HUDEP-2 (cell line): ENCODE measurements at regions not wholly inside any gene's neighbourhood (a gene's known extent, or its start where the extent isn't known, plus 50 kb on each side); places are given as distances from the start of the nearest gene placed in this dataset.
"Not testable (repeated sequence)": the region's sequence is repeated elsewhere in the genome, so short reads cannot be mapped to it uniquely, and the experiment has no call there.

ENCODE experiments used
- DNase-seq, 76 experiments: peaks; one replicate each; lab custom pipeline; 2025; ENCODE audit not compliant: unreplicated experiment in 76 of 76; lab: John Stamatoyannopoulos, UW

DNA sequence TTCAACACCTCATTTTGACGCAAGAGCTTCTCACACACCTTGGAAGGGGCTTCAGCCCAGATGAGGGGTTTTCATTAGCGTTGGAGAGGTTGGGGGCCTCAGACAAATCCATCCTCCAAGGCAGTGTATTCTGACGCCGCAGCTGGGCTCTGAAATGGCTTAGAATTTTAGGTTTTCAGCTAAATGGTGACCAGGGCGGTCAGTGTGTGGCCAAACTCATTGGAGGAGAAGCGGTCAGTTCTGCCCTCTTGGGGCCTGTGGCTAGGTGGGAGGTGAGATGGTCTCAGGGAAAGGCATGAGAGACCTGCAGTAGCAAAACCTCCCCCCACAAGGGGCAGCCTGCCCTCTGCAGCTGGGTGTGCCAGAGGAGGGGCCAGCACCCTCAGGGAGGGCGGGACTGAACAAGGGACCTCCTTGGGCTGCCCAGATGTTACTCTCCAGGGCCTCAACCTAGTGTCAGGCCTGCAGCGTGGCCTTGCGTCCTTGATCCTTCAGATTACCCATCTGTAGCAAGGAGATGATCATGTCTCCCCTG lies 155.8 kb downstream of the URI1 start:
- no peak for DNase-seq

DNA sequence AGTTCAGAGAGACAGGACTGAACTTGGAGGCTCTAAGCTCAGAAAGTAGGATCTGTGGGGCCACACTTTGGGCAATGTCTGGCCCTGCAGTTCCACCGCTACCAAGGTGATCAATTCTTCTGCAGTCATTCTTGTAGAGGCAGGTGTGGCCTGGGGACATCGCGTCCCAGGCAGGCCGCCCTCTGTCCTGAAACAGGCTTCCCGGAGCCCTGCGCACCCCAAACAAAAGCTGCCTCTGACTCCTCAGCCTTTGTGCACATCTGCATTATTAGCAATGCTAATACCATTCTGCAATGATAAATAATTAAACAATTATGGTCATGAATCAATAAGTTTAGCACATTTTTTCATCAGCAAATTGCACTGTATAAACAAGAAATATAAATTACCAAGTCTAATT lies 160.2 kb downstream of the URI1 start:
- DNase-seq: no peak

DNA sequence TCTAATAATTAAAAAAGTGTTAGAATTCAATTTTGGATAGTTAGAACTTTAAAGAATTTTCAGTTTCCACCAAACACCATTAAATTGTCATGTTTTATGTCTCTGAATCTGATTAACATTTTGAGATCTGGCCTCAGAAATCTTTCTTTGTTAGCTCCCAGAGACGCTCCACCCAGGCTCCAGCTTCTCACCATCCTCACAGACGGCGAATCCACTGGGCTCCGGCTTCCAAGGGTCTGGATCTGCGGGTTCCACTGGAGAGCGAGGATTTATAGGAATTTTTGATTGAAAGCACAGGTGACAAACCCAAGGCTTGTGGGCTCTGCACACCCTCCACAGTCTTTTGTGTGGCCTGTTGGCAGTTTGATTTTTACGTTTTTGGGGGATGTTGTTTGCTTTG lies 160.6 kb downstream of the URI1 start:
- DNase-seq: no peak

DNA sequence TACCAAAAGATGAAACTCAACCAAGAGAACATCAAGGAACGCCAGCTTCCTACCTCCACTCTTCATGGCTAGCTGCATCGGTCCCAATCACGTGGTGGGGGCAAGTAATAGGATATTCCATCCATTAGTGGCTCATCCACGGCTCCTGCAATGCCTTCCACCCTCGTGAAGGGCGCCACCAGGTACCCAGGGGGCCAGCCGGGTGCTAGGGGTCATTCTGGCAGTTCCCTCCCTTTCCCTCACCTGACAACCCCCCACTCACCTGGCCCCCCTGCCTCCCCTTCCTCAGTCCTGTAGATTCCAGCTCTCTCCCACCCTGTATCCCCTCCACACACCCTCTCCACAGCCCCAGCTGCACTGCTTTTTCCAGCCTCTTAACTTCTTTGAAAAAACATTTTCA lies 161.9 kb downstream of the URI1 start:
- no peak for DNase-seq

DNA sequence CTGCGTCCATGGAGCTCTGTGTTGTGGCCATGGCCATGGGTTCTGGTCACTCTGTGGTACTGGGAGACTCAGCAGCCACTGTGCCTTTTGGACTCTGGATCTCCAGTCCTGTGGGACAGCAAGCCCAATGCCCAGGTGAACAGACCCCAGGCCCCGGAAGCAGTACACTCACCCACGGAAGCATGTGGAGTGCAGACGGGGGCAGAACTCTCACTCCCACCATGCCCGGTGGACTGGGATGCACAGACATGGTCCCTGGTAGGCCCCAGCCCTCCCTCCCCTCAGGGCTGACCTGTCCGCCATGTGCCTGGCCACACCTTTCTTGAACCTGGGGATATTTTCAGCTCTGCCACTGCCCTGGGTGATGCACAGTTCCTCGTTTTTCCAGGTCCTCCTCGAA lies 163.3 kb downstream of the URI1 start:
- no peak for DNase-seq

DNA sequence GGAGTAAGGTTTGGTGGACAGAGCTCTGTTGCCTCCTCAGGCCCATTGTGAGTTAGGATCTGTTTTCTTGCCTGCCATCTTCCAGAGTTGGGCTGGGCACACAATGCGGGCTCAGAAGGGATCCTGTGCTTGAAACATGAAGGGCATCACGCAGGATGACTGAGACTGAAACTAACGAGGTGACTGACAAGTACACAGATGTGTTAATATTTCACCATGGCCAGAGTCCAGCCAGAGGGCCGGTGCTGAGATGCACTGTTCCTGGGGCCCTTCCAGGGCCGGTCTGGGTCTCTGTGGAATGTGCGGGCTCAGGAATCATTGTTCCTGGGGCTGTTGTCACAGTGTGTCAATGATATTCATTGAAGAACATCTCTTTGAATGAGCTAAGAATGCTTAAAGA lies 163.7 kb downstream of the URI1 start:
- DNase-seq: no peak

DNA sequence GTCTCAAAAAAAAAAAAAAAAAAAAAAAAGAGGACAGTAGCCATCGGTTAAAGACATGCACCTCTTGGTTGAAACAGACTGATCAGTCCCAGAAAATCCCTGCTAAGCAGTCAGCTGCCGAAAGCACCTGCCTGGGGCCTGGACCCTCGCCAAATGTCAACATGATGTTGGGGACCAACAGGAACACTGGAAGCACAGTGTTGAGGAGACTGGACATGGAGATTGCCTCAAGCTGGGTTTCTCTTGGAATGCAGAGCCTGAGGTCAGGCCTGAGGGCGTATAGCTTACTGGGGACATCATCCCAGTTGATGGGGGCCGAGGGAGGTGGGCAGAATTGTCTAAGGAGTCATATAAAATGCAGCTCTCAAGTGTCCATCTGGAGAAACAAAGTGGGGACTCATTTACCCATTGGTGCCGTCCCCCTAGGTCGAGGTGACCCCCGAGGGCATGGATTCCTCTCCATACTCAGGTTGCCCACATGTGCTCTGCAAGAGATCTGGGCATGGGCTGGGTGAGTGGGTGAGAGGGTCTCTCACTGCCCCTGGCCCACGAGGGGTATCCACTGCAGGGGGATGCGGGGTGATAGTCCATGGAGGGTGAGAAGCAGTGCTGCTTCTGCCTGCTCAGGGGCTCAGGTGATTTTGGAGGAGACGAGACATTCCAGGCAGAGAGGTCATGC lies 164.5 kb downstream of the URI1 start:
- DNase-seq: no peak

DNA sequence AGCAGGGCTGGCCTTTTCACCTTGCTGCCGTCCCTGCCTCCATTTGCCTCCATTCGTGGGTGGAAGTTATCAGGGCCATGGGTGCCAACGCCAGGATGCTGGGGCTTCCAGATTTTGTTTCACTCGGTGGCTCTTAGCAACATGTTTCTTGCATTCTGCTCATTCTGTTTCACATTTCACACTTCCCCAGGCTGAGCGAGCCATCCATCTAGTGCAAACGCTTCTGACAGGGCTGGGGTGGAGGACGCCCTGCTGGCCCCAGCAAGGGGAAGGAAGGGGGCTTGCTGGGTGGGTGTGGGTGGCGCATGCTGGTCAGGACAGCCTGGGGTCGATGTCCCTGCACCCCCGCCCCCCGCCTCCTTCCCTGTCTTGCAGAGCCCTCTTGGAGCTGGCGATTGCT lies 165.2 kb downstream of the URI1 start:
- no peak for DNase-seq

DNA sequence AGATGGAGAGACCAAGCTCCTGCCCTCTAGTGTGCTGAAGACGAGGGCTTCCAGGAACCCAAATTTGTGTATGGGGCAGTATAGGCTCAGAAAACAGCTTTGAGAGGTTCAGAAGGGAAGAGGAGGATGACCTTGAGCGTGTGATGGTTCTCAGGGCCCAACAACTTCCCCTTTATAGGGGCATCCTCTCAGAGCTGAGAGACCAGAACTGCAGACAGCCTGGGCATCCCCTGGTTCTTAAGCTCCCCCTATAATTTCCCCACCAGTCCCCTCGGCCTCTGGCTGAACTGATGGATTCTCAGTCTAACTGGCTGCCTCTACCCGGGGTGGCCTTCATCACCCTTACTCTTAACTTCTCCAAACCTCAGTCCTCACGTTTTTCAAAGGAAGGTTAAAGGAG lies 167.5 kb downstream of the URI1 start:
- no peak for DNase-seq

DNA sequence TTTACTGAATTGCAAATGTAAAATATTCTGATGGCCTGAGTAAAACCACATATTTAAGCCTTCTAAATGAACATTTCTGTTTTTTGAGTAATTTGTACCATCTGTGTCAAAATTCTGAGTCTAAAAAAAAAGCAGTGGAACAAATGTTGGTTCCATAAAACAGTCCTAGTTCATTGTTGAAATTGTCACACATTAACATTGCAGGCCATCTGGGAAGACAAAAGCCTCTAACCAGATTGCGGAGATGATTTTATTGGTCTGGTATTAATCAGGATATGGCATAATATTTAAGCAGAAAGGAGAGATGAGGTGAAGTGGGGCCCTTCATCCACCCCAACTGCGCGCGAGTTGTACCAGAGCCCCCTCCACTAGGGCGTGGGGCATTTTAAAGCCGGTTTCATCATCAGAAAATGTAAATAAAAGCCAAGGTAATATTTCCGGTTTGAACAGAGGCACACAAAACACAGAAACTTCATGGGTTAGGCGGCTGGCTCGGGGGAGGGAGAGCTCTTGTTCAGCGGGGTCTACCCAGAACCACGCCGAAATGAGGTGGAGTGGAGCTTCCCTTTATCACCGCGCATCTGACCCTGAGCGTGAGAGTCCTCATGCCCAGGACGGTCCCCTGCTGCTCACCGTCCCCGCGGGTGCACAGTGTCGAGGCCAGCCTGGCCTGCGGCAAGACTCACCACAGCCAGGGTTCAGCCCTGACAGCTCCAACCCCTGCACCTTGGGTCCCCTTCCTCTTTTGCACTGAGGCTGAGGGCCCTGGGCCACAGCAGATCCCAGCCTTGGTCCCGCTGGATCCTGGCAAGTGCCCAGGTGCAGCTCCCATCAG lies 169.2 kb downstream of the URI1 start:
- no peak for DNase-seq

DNA sequence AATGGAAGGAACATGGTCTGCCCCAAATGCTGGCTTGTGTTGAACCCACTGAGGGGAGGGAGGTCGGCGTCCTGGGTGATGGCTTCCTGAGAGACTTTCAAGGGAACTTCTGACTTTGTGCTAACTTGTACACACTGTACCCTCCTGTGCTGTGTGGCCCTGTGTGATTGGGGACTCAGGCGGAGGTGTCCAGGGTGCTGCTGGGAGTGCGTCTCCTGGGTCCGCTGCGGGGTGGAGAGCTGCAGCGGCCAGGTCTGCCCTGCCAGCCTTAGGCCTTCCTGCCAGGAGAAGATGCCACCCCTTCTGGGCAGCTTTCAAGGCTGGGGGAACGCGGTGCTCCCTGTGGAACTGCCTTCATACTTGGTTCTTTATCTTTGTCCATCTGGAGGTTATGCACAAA lies 170.1 kb downstream of the URI1 start:
- no peak for DNase-seq

DNA sequence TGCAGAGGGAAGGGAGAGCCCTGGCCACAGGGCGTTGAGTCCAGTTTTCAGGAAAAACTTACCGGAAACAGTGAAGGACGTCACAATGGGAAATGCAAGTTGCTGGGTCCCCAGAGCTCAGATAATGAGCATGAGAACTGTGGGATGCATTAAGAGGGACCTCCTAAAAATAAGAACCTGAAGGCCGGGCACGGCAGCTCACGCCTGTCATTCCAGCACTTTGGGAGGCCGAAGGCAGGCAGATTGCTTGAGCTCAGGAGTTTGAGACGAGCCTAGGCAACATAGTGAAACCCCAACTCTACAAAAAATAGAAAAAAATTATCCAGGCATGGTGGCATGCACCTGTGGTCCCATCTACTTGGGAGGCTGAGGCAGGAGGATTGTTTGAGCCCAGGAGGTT lies 170.6 kb downstream of the URI1 start:
- no peak for DNase-seq

DNA sequence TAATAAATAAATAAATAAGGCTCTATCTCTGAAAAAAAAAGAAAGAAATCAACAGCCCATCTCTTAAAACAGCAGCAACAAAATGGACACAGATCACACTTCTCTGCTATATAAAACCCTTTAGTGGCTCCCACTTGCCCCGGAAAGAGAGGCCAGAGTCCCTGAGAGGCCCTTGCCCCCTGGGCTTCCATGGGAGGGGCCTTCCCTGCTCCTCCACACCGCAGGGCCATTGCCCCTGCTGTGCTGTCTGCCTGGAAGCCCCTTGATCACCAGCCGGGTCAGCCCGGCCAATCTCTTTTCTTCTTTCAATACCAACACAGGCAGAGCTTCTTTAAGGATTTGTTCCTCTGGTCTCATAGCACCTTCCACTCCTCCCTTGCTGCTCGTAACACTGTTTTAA lies 171.1 kb downstream of the URI1 start:
- no peak for DNase-seq

DNA sequence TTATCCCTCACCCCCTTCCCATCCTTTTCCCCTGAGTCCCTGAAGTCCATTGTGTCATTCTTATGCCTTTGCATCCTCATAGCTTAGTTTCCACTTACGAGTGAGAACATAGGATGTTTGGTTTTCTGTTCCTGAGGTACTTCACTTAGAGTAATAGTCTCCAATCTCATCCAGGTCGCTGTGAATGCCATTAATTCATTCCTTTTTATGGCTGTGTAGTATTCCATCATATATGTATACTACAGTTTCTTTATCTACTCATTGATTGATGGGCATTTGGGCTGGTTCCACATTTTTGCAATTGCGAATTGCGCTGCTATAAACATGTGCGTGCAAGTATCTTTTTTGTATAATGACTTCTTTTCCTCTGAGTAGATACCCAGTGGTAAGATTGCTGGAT lies 172.1 kb downstream of the URI1 start:
- not testable (repeated sequence) for DNase-seq

DNA sequence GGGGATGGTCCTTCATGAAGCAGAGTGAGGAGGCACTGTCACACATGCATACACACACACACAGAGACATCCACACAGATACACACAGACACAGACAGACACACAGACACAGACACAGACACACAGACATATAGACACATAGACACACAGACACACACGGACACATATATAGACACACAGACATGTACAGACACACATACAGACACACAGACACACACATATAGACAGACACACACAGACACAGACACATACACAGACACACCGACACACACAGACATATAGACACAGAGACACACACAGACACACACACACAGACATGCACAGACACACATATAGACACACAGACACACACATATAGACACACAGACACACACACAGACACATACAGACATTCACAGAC lies 173.9 kb downstream of the URI1 start:
- DNase-seq: no peak

DNA sequence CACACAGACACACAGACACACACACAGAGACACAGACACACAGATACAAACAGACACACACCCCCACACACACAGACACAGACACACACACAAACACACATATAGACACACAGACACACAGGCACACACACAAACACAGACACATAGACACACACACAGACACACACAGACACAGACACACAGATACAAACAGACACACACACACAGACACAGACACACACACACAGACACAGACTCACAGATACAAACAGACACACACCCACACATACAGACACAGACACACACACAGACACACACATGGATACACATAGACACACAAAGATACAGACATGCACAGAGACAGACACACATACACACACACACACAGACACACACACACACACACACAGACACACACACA lies 174.5 kb downstream of the URI1 start:
- DNase-seq: no peak

DNA sequence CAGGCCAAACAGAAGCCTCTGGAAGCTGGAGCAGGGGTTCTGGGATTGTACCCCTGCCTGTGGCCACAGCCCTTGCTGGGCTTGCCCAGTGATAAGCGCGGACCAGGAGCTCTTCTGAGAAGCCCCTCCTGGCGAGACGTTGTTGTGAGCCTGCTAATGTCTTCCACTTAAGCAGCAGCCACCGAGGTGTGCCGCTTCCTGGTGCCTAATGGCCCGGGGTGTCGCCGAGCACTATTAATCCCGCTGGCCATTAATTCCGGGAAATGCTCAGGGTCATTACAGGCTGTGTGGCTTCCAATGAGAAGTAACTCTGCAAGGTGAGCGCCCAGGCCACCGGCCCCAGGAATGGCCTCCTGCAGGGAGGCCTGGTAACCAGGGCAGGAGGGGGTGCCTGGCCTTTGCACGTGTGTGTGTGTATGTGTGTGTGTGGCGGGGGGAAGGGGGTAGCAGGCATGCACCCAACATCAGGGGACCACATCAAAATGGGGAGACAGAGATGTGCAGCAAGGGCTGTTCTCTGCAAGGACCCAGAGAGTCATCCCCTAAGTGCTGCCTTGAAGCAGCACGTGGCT lies 175.0 kb downstream of the URI1 start:
- no peak for DNase-seq

DNA sequence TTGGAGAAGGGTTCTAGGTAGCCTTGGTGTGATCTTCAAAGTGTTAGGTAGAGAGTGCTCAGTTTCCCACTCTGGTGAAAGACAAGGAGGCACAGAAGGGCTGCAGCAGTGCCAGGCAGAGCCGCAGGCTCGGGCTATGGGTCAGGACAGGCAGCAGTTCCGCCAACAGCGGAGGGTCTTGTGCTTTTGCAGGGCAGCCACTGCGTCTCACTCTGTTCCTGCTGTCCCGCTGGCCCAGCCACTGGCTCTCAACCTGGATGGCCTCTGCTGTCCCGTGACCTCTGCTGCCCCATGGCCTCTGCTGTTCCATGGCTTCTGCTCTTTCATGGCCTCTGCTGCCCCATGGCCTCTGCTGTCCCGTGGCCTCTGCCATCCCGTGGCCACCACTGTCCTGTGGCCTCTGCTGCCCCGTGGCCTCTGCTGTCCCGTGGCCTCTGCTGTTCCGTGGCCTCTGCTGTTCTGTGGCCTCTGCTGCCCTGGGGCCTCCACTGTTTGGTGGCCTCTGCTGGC lies 175.7 kb downstream of the URI1 start:
- DNase-seq: no peak

DNA sequence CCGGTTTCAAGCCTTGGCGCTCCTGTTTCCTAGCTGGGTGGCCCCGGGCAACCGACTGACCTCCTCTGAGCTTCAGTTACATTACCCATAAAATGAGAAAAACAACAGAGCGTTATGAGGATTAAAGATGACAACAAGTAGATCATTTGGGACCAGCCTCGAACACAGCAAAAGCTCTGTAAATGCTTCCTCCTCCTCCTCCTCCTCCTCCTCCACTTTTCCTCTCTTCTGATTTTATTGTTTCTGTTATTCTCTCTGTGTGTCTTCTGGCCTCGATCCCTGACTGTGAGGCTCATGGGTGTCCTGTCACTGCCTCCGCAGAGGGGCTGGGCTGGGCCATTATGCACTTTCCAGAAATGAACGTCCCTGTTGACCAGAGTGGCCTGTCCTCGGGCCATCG lies 176.2 kb downstream of the URI1 start:
- DNase-seq: no peak

DNA sequence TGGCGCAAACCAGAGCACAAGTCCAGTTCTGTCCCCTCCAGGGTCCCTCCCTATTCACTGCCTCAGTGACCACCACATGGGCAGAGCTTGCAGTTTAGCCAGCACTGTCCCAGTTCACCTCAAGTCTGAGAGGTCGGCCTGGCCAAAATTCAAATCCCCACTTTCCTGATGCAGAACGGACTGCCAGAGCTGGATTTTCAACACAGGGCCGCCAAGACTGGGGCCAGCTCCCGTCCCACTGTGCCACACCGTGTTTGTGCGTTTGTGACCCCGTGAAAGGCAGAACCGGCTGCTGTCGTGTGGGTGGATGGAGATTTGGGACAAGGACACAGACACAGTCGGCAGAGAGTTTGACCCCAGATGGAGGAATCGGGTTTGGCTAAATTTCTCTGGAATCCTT lies 176.7 kb downstream of the URI1 start:
- DNase-seq: no peak

DNA sequence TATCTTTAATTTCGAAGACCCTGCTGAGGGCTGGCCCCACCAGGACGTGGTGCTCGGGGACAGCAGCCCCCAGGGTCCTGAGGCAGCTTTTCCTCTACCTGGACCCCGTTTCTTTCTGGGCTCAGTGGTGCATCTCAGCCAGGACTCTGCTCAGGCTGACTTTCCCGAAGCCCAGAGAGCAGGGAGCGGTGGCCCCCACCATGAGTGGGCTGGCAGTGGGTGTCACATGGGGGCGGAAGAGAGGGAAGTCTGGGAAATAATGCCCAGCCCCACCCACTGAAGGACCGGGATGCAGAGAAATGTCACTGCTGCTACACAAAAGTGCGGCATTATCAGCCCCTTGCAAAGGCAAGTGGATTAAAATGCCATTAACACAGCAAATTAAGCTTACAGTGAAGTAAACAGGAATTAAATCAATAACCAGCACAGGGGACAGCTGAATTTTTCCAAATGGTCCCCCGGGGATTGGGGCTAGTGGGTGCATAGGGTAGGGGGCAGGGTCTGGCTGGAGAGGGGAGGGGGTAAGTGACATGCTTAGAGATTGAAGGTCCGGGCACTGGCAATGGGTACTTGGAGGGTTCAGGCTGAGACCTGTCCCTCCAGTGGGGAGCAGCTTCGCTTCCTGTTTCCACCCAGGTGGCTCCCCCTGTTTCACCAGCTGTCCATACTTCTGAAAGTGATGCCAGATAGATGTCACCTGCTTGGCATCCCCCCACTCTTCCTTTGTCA lies 177.3 kb downstream of the URI1 start:
- no peak for DNase-seq
